Natural killer cell (primary cell): ENCODE measurements at regions not wholly inside any gene's neighbourhood (a gene's known extent, or its start where the extent isn't known, plus 50 kb on each side); places are given as distances from the start of the nearest gene placed in this dataset.
"Not testable (repeated sequence)": the region's sequence is repeated elsewhere in the genome, so short reads cannot be mapped to it uniquely, and the experiment has no call there.

Source experiments
- ATAC-seq, 3 donors: fragments of 150-1000 bp in 2 of 3; fragments of 200-7000 bp in 1 of 3; cut with Tn5 transposase; 1 replicate in 1 of 3; 2 replicates in 2 of 3; pipeline ENCODE4 v1.10.0; 2021; ENCODE audit warnings: mild to moderate bottlenecking in 2 of 3, moderate library complexity in 2 of 3
- DNase-seq, 2 donors: peaks; one replicate each; pipeline versions ENCODE4 v3.0.0 to v3.0.0-alpha.2; 2013 to 2021; ENCODE audit warnings: mixed read lengths in 1 of 2
- H3K27ac ChIP-seq: one replicate; pipeline ENCODE4 v1.5.1; 2013; ENCODE audit warnings: mild to moderate bottlenecking, low read length
- H3K27me3 ChIP-seq: one replicate; pipeline ENCODE4 v1.6.1; 2013; ENCODE audit warnings: low read length; ENCODE audit not compliant: control insufficient read depth, insufficient read depth
- H3K36me3 ChIP-seq: one replicate; pipeline ENCODE4 v1.6.1; 2013; ENCODE audit warnings: low read length; ENCODE audit not compliant: control insufficient read depth, insufficient read depth
- H3K4me1 ChIP-seq: one replicate; pipeline ENCODE4 v1.6.1; 2013; ENCODE audit warnings: low read length; ENCODE audit not compliant: control insufficient read depth, insufficient read depth
- H3K4me3 ChIP-seq: one replicate; pipeline ENCODE4 v1.5.1; 2013; ENCODE audit warnings: low read length
- H3K9me3 ChIP-seq: one replicate; pipeline ENCODE4 v1.6.1; 2013; ENCODE audit warnings: low read length; ENCODE audit not compliant: control insufficient read depth, insufficient read depth
- H3K27ac Mint-ChIP-seq, 2 donors: one replicate each; pipeline ENCODE4 v1.8.0; 2022; ENCODE audit warnings: mild to moderate bottlenecking in 2 of 2, mixed read lengths in 2 of 2, moderate library complexity in 1 of 2
- H3K27me3 Mint-ChIP-seq, 2 donors: one replicate each; pipeline ENCODE4 v1.8.0; 2022; ENCODE audit warnings: low read depth in 2 of 2, mixed read lengths in 2 of 2
- H3K36me3 Mint-ChIP-seq: one replicate; pipeline ENCODE4 v1.8.0; 2022; ENCODE audit warnings: mixed read lengths
- H3K4me1 Mint-ChIP-seq, 2 donors: one replicate each; pipeline ENCODE4 v1.8.0; 2022; ENCODE audit warnings: mixed read lengths in 2 of 2
- H3K4me3 Mint-ChIP-seq: one replicate; pipeline ENCODE4 v1.8.0; 2022; ENCODE audit warnings: mild to moderate bottlenecking, moderate library complexity, mixed read lengths
- H3K9me3 Mint-ChIP-seq, 2 donors: one replicate each; pipeline ENCODE4 v1.8.0; 2022; ENCODE audit warnings: mixed read lengths in 2 of 2
- CTCF ChIP-seq: fragments of 200-600 bp; IDR thresholded peaks from one replicate; pipeline ENCODE4 v1.8.0; 2022; ENCODE audit warnings: antibody characterized with exemption
- WGBS: methylation state at CpG from one replicate; pipeline ENCODE4 v1.1.7; 2013; ENCODE audit warnings: missing lambda C conversion rate; ENCODE audit not compliant: insufficient coverage; 5-methylcytosine and 5-hydroxymethylcytosine counted together
- intact Hi-C: fragments of 100-400 bp; cut with micrococcal nuclease; formaldehyde crosslinking; loops from one replicate; pipeline ENCODE4 v1.14.2; 2022

GRCh38 chr18:1371724-1372123 lies 467.1 kb downstream of the ADCYAP1 start:
- TF ChIP-seq CTCF: no peak
- H3K4me3 ChIP-seq: no peak overlapping the region
- no peaks in the 10 kb centered on the region for H3K36me3 ChIP-seq
- intact Hi-C loops: no loop called here
- H3K9me3 Mint-ChIP-seq: peaks cover 0 to 2% of the 10 kb centered on the region in 2 donors
- ATAC-seq: no peak
- no peaks in the 10 kb centered on the region for H3K27me3 Mint-ChIP-seq
- DNase-seq: no peak
- no peaks in the 10 kb centered on the region for H3K36me3 Mint-ChIP-seq
- no peak overlapping the region for H3K4me3 Mint-ChIP-seq
- WGBS: no CpG with 5 or more reads among the region's 1 CpG
- H3K27ac Mint-ChIP-seq: no peak overlapping the region
- H3K4me1 ChIP-seq: no peaks in the 10 kb centered on the region
- H3K9me3 ChIP-seq: no peaks in the 10 kb centered on the region
- H3K27ac ChIP-seq: no peak overlapping the region
- no peaks in the 10 kb centered on the region for H3K4me1 Mint-ChIP-seq
- no peaks in the 10 kb centered on the region for H3K27me3 ChIP-seq

- Mint-ChIP-seq H3K4me1 (no peaks in the 10 kb centered on the region), H3K4me3 (no peak overlapping the region), H3K9me3 (peaks cover 18 to 21% of the 10 kb centered on the region in 2 donors), H3K36me3 (no peaks in the 10 kb centered on the region), H3K27ac (no peak overlapping the region), H3K27me3 (no peaks in the 10 kb centered on the region)
- Histone ChIP-seq H3K4me3 (no peak overlapping the region), H3K27ac (no peak overlapping the region), H3K36me3 (no peaks in the 10 kb centered on the region), H3K4me1 (no peaks in the 10 kb centered on the region), H3K9me3 (peaks cover 15% of the 10 kb centered on the region), H3K27me3 (no peaks in the 10 kb centered on the region)
- 78% methylated on average over 3 of the region's 3 CpGs for WGBS
- ATAC-seq (no peak), DNase-seq (no peak)
- TF ChIP-seq CTCF: no peak
- intact Hi-C loops: no loop called here
Observed at GRCh38 chr18:1383465-1383864, 478.8 kb downstream of the ADCYAP1 start.

GRCh38 chr18:1388468-1388867 lies 483.8 kb downstream of the ADCYAP1 start:
- intact Hi-C loops, H3K4me1 ChIP-seq, H3K4me3 Mint-ChIP-seq, H3K4me1 Mint-ChIP-seq, H3K36me3 Mint-ChIP-seq, H3K27me3 Mint-ChIP-seq, H3K9me3 ChIP-seq, H3K27ac ChIP-seq, H3K27me3 ChIP-seq, ATAC-seq, H3K36me3 ChIP-seq, H3K27ac Mint-ChIP-seq, H3K4me3 ChIP-seq, DNase-seq: not testable (repeated sequence)
- peaks cover 18 to 26% of the 10 kb centered on the region in 2 donors for H3K9me3 Mint-ChIP-seq

GRCh38 chr18:1392046-1392445 lies 487.4 kb downstream of the ADCYAP1 start:
- Mint-ChIP-seq H3K36me3 (no peaks in the 10 kb centered on the region), H3K9me3 (peaks cover 14 to 23% of the 10 kb centered on the region in 2 donors), H3K27me3 (no peaks in the 10 kb centered on the region), H3K27ac (no peak overlapping the region), H3K4me1 (no peaks in the 10 kb centered on the region), H3K4me3 (no peak overlapping the region)
- DNase-seq (no peak), ATAC-seq (no peak)
- TF ChIP-seq CTCF: no peak
- WGBS: 69% methylated on average over 3 of the region's 3 CpGs
- no peaks in the 10 kb centered on the region for H3K9me3 ChIP-seq
- intact Hi-C loops: no loop called here
- no peaks in the 10 kb centered on the region for H3K36me3 ChIP-seq
- H3K27me3 ChIP-seq: no peaks in the 10 kb centered on the region
- H3K27ac ChIP-seq: no peak overlapping the region
- H3K4me1 ChIP-seq: no peaks in the 10 kb centered on the region
- H3K4me3 ChIP-seq: no peak overlapping the region
